HCT116 (cell line): ENCODE measurements at regions not wholly inside any gene's neighbourhood (a gene's known extent, or its start where the extent isn't known, plus 50 kb on each side); places are given as distances from the start of the nearest gene placed in this dataset.

ENCODE experiments used
- ATAC-seq: fragments of 200-7000 bp; cut with Tn5 transposase; 2 replicates; pipeline ENCODE4 v1.9.1; 2020; ENCODE audit warnings: mild to moderate bottlenecking, moderate library complexity
- BruUV-seq: library from RNA; stranded (reverse); fragments of 400-500 nt; replicated peaks from 2 replicates; lab custom pipeline; 2021; lab: Mats Ljungman, UMichigan
- CTCF ChIA-PET: fragments of 300-600 bp; sonication (Branson Sonifier 250); formaldehyde crosslinking; loops from one replicate; lab custom pipeline; 2021; ENCODE audit warnings: antibody characterized with exemption; lab: Charles Lee
- POLR2A ChIA-PET: fragments of 300-600, 350-600 bp; sonication (Branson Sonifier 250); formaldehyde crosslinking; loops from one replicate; lab custom pipeline; 2021; ENCODE audit warnings: antibody characterized with exemption; lab: Charles Lee
- RAD21 ChIA-PET, 2 experiments: fragments of 300-600 bp; sonication (Branson Sonifier 250); formaldehyde crosslinking; loops; one replicate each; lab custom pipeline; 2023; ENCODE audit warnings: low total read pairs in 2 of 2; ENCODE audit not compliant: uncharacterized antibody in 2 of 2, unreplicated experiment in 2 of 2, low non-redundant PET in 1 of 2; lab: Charles Lee
- DNase-seq: peaks from one replicate; pipeline ENCODE4 v3.0.0-alpha.2; 2010; ENCODE audit warnings: low read depth, low spot score
- H2AFZ ChIP-seq: fragments of 200-600 bp; shearing (Covaris generic), sonication (generic); 2 replicates; pipeline ENCODE4 v1.6.1; 2017; ENCODE audit warnings: low read depth, mixed run types, mixed read lengths, antibody characterized with exemption, low read length; ENCODE audit not compliant: poor library complexity, severe bottlenecking
- H3K27ac ChIP-seq: 2 replicates; pipeline ENCODE4 v1.5.1; 2012; ENCODE audit warnings: low read depth, low read length
- H3K27me3 ChIP-seq: fragments of 200-600 bp; sonication (generic); 2 replicates; pipeline ENCODE4 v1.6.1; 2016; ENCODE audit warnings: mixed run types, low read length, mixed read lengths; ENCODE audit not compliant: insufficient read depth
- H3K36me3 ChIP-seq, 2 experiments: fragments of 200-500 bp in 1 of 2; fragments of 200-600 bp in 1 of 2; sonication (Bioruptor generic) in 1 of 2; sonication (generic) in 1 of 2; 2 replicates each; pipeline versions ENCODE4 v1.5.1 to v1.6.1; 2014 to 2016; ENCODE audit warnings: low read length in 2 of 2, inconsistent platforms in 1 of 2, mixed read lengths in 1 of 2, mixed run types in 1 of 2; ENCODE audit not compliant: insufficient read depth in 2 of 2, control insufficient read depth in 1 of 2
- H3K4me1 ChIP-seq, 2 experiments: fragments of 200-600 bp in 1 of 2; sonication (generic) in 1 of 2; 2 replicates each; pipeline versions ENCODE4 v1.5.1 to v1.6.1; 2012 to 2017; ENCODE audit warnings: low read length in 2 of 2, inconsistent platforms in 1 of 2, mild to moderate bottlenecking in 1 of 2, mixed read lengths in 1 of 2, mixed run types in 1 of 2, moderate library complexity in 1 of 2; ENCODE audit not compliant: insufficient read depth in 2 of 2, control insufficient read depth in 1 of 2
- H3K4me2 ChIP-seq: fragments of 200-600 bp; sonication (generic); 2 replicates; pipeline ENCODE4 v1.6.1; 2017; ENCODE audit warnings: mixed run types, low read length, mixed read lengths
- H3K4me3 ChIP-seq, 2 experiments: fragments of 200-600 bp in 1 of 2; sonication (generic) in 1 of 2; replicated peaks in 1 of 2; 2 replicates each; pipeline ENCODE4 v1.5.1; 2011 to 2016; ENCODE audit warnings: low read length in 2 of 2, control low read depth in 1 of 2, low read depth in 1 of 2, mild to moderate bottlenecking in 1 of 2, mixed read lengths in 1 of 2, mixed run types in 1 of 2
- H3K79me2 ChIP-seq: fragments of 200-600 bp; sonication (generic); 2 replicates; pipeline ENCODE4 v1.6.1; 2017; ENCODE audit warnings: mild to moderate bottlenecking, mixed run types, low read length, moderate library complexity, mixed read lengths; ENCODE audit not compliant: insufficient read depth
- H3K9ac ChIP-seq: fragments of 200-600 bp; sonication (generic); 2 replicates; pipeline ENCODE4 v1.6.1; 2016; ENCODE audit warnings: low read length, mixed read lengths
- H3K9me2 ChIP-seq: fragments of 200-600 bp; sonication (generic), shearing (Covaris generic); 2 replicates; pipeline ENCODE4 v1.6.1; 2017; ENCODE audit warnings: mixed run types, mild to moderate bottlenecking, moderate library complexity; ENCODE audit not compliant: insufficient read depth
- H3K9me3 ChIP-seq, 2 experiments: fragments of 200-500 bp in 1 of 2; fragments of 200-600 bp in 1 of 2; sonication (Bioruptor generic) in 1 of 2; sonication (generic) in 1 of 2; 2 replicates each; pipeline ENCODE4 v1.6.1; 2014 to 2017; ENCODE audit warnings: low read length in 2 of 2, mixed read lengths in 2 of 2, inconsistent platforms in 1 of 2, low read depth in 1 of 2, mild to moderate bottlenecking in 1 of 2, mixed run types in 1 of 2, moderate library complexity in 1 of 2; ENCODE audit not compliant: control insufficient read depth in 1 of 2, insufficient read depth in 1 of 2
- H4K20me1 ChIP-seq: fragments of 200-600 bp; sonication (generic), shearing (Covaris generic); 2 replicates; pipeline ENCODE4 v1.6.1; 2017; ENCODE audit warnings: mixed run types, mild to moderate bottlenecking, moderate library complexity; ENCODE audit not compliant: insufficient read depth
- CEBPB ChIP-seq: IDR thresholded peaks from 2 replicates; pipeline ENCODE4 v1.6.1; 2012; ENCODE audit warnings: low read depth
- CTCF ChIP-seq, 3 experiments: fragments of 200-600 bp in 1 of 3; sonication (generic) in 1 of 3; IDR thresholded peaks in 2 of 3; conservative IDR thresholded peaks in 1 of 3; 2 replicates each; pipeline ENCODE4 v1.5.1; 2012 to 2017; ENCODE audit warnings: low read depth in 2 of 3, low read length in 2 of 3, antibody characterized with exemption in 1 of 3, borderline replicate concordance in 1 of 3, control low read depth in 1 of 3, mild to moderate bottlenecking in 1 of 3, mixed read lengths in 1 of 3, mixed run types in 1 of 3, moderate library complexity in 1 of 3; ENCODE audit not compliant: insufficient read depth in 1 of 3
- EGR1 ChIP-seq: IDR thresholded peaks from 2 replicates; pipeline ENCODE4 v1.6.1; 2012; ENCODE audit warnings: low read depth
- ELF1 ChIP-seq: IDR thresholded peaks from 2 replicates; pipeline ENCODE4 v1.6.1; 2012; ENCODE audit warnings: low read depth, borderline replicate concordance
- EZH2 ChIP-seq: fragments of 200-600 bp; sonication (generic); IDR thresholded peaks from 2 replicates; pipeline ENCODE4 v1.6.1; 2017; ENCODE audit warnings: antibody characterized with exemption, mixed run types
- FOSL1 ChIP-seq: IDR thresholded peaks from 2 replicates; pipeline ENCODE4 v1.6.1; 2012; ENCODE audit warnings: low read depth
- JUND ChIP-seq: IDR thresholded peaks from 2 replicates; pipeline ENCODE4 v1.6.1; 2012
- POLR2A ChIP-seq: IDR thresholded peaks from 2 replicates; pipeline ENCODE4 v1.7.0; 2011; ENCODE audit warnings: borderline replicate concordance; ENCODE audit not compliant: insufficient read depth, insufficient read length; ENCODE audit errors: extremely low read depth
- POLR2AphosphoS5 ChIP-seq: IDR thresholded peaks from 2 replicates; pipeline ENCODE4 v1.6.1; 2011; ENCODE audit warnings: mild to moderate bottlenecking, low read depth, low read length, moderate library complexity
- RAD21 ChIP-seq: IDR thresholded peaks from 2 replicates; pipeline ENCODE4 v1.6.1; 2012; ENCODE audit warnings: low read depth, mild to moderate bottlenecking
- REST ChIP-seq: IDR thresholded peaks from 2 replicates; pipeline ENCODE4 v1.6.1; 2012; ENCODE audit warnings: low read depth
- SIN3A ChIP-seq: IDR thresholded peaks from 2 replicates; pipeline ENCODE4 v1.6.1; 2012; ENCODE audit warnings: low read depth
- SP1 ChIP-seq: IDR thresholded peaks from 2 replicates; pipeline ENCODE4 v1.6.1; 2012; ENCODE audit warnings: low read depth
- SRF ChIP-seq: IDR thresholded peaks from 2 replicates; pipeline ENCODE4 v1.6.1; 2012; ENCODE audit warnings: low read depth
- YY1 ChIP-seq: IDR thresholded peaks from 2 replicates; pipeline ENCODE4 v1.6.1; 2011; ENCODE audit warnings: low read length, low read depth, moderate library complexity, mild to moderate bottlenecking; ENCODE audit not compliant: insufficient replicate concordance; ENCODE audit errors: extremely low read depth
- ZFX ChIP-seq: fragments of 450-650 bp; IDR thresholded peaks from 2 replicates; pipeline ENCODE4 v1.6.1; 2017
- ZNF274 ChIP-seq: fragments of 200-500 bp; sonication (Bioruptor generic); IDR thresholded peaks from 2 replicates; pipeline ENCODE4 v1.6.1; 2014; ENCODE audit warnings: mild to moderate bottlenecking, low read depth, low read length, inconsistent platforms
- intact Hi-C: fragments of 100-400 bp; cut with micrococcal nuclease; formaldehyde crosslinking; loops from 2 replicates; pipeline ENCODE4 v1.10.0; 2022
- TF ChIP-seq, protein P1 (sequence below): IDR thresholded peaks from 2 replicates; pipeline ENCODE4 v1.6.1; 2011; ENCODE audit warnings: mild to moderate bottlenecking, low read length, moderate library complexity; ENCODE audit not compliant: insufficient replicate concordance; ENCODE audit errors: extremely low read depth
- TF ChIP-seq, protein P2 (sequence below): IDR thresholded peaks from 2 replicates; pipeline ENCODE4 v1.6.1; 2012
- TF ChIP-seq, protein P3 (sequence below): IDR thresholded peaks from 2 replicates; pipeline ENCODE4 v1.6.1; 2012

- no peaks in the 10 kb centered on the region for H3K9me2 ChIP-seq
- TF ChIP-seq SIN3A (no peak), POLR2A (no peak), SRF (no peak), CEBPB (no peak), ELF1 (no peak), REST (no peak), POLR2AphosphoS5 (no peak), SP1 (no peak), JUND (no peak), RAD21 (no peak), ZNF274 (no peak), EZH2 (no peak), CTCF (IDR thresholded peaks at IDR 0.05 in 2 of 3, conservative IDR thresholded peaks at IDR 0.05 in 1 of 3; ENCODE audit: borderline replicate concordance in 1 of 3, insufficient read depth in 1 of 3, low read depth in 2 of 3, low read length in 2 of 3) (no peak), FOSL1 (no peak), ZFX (no peak), YY1 (no peak), EGR1 (no peak)
- TF ChIP-seq, protein P1, sequence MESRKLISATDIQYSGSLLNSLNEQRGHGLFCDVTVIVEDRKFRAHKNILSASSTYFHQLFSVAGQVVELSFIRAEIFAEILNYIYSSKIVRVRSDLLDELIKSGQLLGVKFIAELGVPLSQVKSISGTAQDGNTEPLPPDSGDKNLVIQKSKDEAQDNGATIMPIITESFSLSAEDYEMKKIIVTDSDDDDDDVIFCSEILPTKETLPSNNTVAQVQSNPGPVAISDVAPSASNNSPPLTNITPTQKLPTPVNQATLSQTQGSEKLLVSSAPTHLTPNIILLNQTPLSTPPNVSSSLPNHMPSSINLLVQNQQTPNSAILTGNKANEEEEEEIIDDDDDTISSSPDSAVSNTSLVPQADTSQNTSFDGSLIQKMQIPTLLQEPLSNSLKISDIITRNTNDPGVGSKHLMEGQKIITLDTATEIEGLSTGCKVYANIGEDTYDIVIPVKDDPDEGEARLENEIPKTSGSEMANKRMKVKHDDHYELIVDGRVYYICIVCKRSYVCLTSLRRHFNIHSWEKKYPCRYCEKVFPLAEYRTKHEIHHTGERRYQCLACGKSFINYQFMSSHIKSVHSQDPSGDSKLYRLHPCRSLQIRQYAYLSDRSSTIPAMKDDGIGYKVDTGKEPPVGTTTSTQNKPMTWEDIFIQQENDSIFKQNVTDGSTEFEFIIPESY: no peak
- TF ChIP-seq, protein P2, sequence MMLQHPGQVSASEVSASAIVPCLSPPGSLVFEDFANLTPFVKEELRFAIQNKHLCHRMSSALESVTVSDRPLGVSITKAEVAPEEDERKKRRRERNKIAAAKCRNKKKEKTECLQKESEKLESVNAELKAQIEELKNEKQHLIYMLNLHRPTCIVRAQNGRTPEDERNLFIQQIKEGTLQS: no peak
- TF ChIP-seq, protein P3, sequence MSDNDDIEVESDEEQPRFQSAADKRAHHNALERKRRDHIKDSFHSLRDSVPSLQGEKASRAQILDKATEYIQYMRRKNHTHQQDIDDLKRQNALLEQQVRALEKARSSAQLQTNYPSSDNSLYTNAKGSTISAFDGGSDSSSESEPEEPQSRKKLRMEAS: no peak
- no peaks in the 10 kb centered on the region for H4K20me1 ChIP-seq
- intact Hi-C loops: no loop called here
- ChIA-PET POLR2A (no interaction called here), RAD21 (no interaction called here), CTCF (no interaction called here)
- no peaks in the 10 kb centered on the region for H3K27me3 ChIP-seq
- no peak overlapping the region for H3K9ac ChIP-seq
- BruUV-seq: no TSS peak
- no peak overlapping the region for H3K4me2 ChIP-seq
- H3K79me2 ChIP-seq: no peaks in the 10 kb centered on the region
- no peak for DNase-seq
- no peak for ATAC-seq
- no peak overlapping the region for H2AFZ ChIP-seq
- H3K4me1 ChIP-seq: no peaks in the 10 kb centered on the region
- H3K36me3 ChIP-seq: no peaks in the 10 kb centered on the region
- H3K27ac ChIP-seq: no peak overlapping the region
- no peak overlapping the region for H3K4me3 ChIP-seq
- 0 out of 4 replicates have a peak, but pooled peaks cover 0 to 3% of the 10 kb centered on the region in 2 experiments for H3K9me3 ChIP-seq
Observed at GRCh38 chr14:38125481-38126037, 82.1 kb upstream of the SSTR1 start.
